GM19351 (cell line): ENCODE measurements at regions not wholly inside any gene's neighbourhood (a gene's known extent, or its start where the extent isn't known, plus 50 kb on each side); places are given as distances from the start of the nearest gene placed in this dataset.

Experiments
- ATAC-seq: cut with Tn5 transposase; IDR thresholded peaks from one replicate; pipeline ENCODE4 v1.9.1; 2021; ENCODE audit warnings: mild to moderate bottlenecking, moderate library complexity; ENCODE audit not compliant: unreplicated experiment

DNA sequence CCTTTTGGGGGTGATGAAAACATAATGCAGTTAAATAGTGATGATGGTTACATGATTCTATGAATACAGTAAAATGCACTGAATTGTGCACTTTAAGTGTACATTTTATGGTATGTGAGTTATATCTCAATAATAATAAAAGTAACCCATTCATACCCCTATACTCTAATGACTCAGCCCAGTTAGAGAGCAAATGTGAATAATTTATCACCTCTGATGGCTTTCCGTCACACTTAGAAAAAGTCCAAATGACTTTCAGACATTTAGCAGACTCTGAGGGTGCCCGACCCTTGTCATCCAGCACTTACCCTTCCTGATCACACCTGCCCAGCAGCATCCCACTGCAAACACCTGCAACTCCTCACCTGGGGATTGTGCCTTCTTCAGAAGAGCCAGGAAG is 148.1 kb upstream of the MAF start:
- ATAC-seq = no peak

DNA sequence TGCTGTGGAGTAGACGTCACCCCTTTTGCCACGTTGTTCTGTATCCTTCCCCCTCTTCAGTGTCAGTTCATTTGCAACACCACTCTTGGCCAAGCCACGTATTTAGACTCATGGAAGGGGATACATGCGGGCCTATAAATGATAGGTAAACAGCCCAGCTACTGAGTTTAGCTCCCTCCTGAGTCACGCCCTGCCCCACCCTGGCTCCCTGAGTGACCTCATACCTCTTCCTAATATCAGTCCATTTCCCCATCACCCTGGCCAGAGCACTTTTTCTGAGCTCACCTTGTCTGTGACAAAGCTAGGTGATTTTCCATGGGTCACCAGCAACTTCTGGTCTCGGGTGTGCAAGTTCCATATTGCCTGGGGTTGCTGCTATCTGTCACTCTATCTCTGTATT is 147.2 kb upstream of the MAF start:
- ATAC-seq = no peak

DNA sequence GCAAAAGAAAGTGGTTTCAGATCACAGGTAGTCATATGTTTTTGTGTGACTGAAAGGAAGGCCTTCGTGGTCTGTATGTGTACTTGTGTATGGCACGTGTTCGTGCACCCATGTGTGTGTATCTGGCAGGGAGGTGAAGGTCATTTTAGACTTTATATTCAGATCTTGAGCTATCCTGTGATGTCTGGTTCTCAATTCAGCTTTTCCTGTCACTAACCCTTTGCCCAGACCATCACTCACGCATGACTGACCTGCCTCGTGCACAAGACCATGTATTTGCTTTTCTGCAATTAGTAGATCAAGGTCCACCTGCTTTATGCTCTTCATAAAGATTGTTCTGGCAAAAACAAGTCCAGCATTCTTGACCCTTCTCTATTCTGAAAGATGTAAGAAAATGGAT is 139.7 kb upstream of the MAF start:
- ATAC-seq = no peak

DNA sequence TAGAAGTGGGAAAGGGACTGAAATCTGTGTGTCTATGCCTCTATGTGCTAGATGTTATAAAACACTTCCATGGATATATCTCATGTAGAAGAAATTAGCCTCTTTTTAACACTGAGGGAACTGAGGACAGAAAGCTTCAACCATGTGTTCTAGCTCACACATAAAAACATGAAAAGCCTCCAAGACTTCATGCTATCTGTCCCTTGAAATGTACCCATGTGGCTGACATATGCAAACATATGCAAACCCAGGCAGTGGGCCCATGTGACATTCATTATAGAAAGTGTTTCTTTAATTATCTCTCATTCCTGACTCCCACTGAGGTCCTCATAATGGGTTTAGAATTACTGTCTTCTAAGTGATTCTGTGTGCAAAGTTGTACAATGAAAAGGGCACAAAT is 134.7 kb upstream of the MAF start:
- ATAC-seq = no peak

DNA sequence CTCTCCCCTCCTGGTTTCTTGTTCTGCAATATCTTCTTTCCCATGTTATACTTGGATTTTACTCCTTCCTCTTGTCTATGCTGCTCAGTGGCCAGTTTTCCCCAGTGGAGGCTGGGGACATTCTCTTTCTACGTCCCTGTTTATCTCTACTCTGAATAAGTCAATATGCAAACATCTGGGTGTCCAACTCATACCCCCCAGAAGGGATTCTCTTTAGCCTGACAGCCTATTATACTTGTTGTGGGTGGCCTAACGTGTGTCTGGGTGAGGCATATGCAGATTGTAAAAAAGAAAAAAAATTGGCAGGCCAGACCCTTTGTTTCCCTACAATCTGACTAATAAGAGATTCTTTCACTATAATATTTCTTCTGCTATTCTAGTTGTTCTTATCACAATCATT is 134.2 kb upstream of the MAF start:
- no peak for ATAC-seq

DNA sequence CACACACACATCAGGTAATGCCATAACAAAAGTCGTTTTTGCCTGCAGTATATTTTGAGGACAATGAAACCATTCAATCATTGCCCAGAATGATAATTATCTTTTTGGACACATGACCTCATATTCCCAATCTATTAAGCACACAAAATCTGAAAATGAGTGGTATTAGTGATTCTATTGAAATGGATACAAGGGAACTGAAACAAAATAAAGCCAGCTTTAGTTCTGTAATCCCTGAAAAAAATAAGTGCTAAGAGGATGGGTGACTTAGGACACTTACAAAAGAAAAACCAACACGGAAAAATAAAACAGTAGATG is 128.3 kb upstream of the MAF start:
- no peak for ATAC-seq

DNA sequence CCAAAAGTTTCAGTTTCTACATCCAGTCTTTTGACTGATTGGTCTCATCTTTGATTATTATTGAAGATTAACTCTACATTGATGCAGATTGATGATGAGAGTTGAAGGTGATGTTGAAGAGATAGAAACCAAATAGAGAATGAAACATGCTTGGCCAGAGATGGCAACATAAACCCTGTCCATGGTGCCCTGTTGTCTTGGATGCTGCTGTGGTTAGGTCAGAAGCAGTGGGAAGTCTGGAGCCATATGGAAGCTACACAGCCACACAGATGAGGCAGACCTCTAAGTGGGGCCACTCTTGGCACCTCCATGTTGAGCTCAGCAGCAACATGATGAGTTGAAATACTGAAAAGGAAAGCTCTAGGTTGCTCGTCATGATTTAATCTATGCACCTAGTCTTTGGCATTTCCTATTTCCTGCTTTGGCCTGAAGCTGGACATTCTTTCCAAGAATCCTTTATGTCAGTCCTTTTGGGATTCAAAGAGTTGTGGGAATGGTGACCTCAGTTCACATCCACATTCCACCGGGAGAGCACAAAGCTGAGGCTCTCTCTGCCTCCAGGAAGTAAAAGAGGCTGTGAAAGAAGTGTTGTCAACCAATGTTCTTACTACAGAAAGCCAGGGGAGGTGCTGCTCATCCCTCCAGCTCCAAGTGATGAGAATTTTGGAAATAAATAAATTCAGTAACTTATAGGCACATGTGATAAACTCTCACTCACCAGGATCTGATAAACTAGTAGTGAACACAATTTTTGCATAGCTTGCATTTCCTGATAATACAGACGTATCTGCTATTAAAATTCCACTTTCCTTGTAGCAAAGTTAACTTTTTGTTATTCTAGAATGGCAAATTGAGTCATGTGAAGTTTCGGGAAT is 127.7 kb upstream of the MAF start:
- ATAC-seq = no peak

DNA sequence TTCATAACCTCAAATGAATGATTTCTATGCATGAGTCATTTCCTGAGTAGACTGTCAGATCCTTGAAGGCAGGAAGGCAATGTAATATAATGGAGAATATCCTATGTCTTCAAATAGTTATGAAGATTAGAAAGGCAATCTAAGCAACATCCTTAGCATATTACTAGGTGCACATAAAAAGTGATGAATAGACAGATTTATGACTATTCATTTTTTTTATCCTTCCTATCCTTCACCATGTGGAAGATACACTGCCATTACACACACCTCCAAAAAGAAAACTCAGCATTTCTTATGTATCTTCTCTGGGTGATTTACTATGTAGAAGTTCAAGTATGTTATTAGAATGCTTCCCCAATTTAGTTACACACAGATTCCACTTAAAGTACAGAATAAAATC is 126.4 kb upstream of the MAF start:
- ATAC-seq = no peak

DNA sequence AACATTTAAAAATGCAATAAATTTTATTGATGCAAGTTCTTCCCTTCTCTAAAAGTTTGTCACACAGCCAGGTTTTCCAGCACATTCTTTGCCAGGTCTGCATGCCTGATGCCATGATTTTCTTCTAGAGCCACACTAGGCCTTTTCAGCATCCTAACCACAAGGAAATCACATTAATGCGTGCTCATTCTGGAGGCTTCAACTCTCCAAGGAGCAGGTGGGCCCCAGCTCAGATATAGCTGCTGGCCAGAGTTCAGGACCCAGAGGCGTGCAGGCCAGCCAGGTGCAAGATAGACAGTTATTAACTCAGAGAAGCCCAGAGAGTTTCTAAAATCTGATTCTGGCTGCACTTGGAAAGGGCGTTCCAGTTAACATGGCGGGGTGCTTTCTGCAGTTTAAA is 124.5 kb upstream of the MAF start:
- no peak for ATAC-seq

DNA sequence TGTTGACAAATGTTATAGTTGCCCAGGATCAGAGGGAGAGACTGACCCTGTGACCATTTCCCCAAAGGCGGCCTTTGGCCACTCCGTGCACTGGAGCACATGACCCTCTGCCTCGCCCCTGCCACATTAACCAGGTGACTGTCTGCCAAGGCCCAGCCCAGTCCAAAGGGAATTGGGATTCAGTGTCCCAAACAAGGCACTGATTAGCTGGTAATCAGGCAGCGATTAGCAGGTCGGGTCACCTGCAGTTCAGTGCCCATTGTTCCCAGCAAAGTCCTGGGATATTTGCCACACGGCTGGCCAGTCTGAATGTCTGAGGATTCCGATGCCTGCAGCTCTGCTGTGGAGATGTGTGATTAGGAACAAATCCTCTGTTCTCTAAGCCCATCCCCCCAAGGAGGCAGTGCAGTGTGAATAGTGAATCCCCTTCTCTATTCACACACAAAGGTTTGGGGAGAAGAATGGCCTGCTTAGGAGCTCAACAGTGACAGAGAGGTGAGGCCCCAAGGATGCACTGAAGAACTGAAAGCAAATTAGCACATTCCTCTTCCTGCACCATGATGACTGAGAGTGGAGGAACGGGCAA is 123.1 kb upstream of the MAF start:
- no peak for ATAC-seq

DNA sequence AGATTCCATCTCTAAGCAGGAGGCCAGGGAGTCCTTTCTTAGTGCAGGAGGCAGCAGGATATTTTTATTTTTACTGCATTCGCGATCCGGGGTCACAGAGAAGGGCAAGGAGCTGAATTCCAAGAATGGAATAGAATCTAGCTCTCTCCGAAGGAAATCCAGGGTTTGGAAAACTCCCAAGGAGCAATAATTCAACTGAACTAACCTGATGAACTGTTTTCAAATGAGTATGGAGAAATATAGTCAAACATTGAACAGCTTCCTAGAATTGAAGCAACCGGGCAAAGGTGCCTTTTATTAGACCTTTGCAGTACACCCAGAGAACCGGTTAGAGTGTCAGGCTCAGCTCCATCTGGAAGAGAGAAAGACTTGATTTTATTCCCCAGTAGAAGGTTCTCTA is 120.7 kb upstream of the MAF start:
- ATAC-seq = no peak

DNA sequence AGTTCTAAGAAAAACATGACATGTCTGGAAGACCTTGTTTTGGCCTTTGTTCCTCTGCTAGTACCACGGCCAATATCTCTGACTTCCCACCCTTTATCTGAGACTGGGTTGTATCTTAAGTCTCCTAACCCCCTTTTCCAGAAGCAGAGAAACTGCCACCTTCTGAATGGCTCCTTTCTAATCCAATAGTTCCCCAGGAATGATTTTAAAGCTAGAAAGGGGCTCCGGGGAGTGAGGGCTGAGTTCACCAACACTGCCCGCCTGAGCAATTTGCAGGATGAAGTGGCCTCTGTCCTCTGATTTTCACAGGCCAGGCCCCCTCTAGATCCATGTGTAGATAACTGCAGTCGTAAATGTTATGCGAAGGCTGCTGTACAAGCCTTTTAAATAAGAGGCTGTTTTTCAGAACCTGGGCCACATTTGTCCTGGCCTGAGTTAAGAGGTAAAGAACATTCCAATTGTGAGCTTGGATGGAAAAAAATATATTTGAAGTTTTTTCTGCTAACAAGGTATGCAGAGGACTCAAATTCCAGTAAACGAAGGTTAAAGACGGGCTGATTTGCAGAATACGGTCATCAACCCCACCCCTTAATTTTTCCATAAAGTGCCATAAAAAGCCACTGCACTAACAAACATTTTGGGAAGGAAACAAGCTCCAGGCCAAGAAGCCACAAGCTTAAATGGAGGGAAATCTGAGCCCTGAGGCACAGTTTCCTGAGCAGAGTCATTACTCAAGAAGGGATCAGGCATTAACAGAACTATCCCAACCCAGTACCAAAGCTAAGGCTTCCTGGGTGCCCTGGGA is 117.0 kb upstream of the MAF start:
- no peak for ATAC-seq

DNA sequence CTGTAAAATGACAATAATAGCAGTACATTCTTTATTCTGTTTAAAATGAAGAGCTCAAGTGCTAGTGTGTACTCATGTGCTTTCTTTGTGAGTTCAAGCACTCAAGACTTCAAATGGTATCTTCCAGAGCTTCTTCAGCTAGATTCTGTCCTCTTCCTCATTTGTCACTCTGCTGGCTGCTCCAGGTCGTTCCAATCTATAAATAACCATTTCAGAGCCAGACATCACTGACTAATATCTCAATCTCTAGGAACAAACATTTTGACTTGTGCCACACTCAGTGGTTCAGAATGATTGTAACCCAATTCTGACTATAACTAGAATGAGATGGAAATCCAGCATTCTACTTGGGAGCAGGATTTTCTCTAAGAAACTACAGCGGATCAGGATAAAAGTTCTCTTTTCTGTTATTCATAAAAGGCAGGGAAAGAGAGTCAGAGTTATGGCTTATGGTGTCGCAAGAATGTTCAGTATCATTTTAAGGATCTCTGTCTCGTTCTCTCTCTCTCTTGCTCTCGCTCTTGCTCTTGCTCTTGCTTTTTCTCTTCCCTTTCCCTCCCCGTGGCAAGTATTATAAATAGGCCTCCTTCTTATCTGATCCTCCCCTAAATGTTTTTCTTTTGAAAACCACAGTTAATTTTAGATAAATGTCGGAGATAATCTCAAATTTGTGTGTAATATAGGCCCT is 116.3 kb upstream of the MAF start:
- no peak for ATAC-seq

DNA sequence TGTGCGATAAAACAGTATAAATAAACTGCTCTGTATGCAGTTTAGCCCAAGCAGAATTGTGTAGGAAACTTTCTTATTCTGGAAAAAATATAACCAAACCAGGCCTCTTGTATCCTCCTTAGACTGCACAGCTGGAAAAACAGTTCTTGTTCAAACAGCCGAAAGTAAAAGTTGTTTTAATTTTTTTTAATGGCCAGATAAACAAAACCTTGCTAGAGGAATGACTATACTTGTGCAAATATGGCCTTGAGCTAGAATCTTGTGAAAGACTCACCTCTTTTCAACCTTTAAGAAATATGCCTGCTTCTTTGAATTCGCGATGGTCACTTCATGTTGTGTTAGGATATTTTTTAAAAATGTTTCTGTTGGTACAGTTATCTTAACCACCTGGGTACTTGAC is 114.5 kb upstream of the MAF start:
- no peak for ATAC-seq

DNA sequence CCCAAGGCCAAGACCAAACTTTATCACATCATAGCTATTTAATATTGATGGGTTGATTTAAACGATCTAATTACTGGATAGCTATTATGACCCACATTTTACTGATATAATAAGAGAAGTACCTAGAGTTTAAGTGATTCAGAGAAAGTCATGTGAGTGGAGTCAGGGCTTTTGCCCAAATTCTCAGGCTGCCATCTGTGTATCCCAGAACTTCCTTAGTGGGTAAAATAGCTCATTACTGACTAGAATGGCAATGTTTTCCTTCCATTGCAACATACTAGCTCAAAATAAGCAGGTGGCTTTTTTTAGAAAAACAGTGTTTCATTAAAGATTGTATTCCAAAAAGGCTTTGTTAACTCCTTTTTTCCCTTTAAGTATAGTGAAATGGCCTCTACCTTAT is 113.9 kb upstream of the MAF start:
- ATAC-seq = no peak

DNA sequence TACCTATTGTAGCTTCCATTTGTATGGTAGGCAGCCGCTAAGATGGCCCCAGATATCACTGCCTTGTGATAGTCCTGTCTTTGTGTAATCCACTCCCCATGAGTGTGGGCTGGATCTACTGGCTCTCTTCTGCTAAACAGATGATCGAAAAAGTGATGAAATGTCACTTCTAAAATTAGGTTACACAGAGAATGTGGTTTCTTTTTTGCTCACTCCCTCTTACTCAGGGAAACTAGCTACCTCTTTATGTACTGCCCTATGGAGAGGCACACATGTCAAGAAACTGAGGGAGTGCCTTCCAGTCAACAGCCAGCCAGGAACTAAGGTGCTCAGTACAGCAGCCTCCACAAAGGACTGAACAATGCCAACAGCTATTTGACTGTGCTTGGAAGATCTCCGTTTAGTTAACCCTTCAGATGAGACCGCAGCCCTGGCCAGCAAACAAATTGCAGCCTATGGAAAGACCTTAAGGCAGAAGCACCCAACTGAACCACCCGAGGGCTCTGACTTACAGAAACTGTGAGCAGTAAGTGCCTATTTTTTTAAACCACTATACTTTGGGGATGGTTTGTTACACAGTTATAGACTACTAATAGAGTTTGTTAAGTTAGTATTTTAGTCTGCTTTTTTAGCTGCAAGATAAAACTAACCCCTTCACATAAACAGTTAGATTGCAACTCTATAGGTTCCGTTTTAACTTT is 113.2 kb upstream of the MAF start:
- no peak for ATAC-seq

DNA sequence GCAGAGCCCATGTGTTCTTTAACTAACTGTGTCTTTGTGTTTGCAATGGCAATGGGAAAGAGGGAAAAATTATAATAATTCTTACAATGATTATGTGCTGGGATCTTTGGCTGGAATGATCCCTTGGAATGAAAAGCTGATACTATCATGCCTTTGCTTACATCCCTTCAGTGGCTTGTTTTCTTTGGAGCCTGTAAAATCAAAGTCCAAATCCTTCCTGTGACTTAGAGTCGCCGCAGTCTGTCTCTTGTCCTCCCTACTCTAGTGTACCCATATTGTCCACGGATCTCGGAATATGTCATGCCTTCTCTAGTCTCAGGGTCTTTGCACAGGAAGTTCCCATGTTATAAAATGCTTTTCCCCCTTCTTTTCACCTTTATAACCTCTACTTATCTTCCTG is 111.7 kb upstream of the MAF start:
- no peak for ATAC-seq

DNA sequence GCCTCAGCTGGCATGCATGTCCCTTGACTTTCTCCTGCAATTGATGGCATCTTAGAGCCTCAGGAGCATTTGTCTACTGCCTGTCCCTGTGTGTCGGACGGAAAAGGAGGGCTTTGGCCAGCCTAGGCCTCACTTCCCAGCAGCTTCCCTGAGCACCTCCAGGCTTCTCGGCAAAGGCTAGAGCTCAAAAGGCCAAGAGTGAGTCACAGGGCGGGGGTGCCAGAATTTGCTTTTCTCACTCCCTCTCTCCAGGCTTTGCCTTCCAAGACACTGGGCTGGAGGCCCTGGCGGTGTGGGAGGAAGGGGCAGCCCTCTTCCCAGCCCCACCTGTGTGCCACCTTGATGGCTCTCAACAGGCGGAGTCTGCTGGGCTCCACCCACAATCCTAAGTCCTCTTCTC is 107.3 kb upstream of the MAF start:
- ATAC-seq = no peak

DNA sequence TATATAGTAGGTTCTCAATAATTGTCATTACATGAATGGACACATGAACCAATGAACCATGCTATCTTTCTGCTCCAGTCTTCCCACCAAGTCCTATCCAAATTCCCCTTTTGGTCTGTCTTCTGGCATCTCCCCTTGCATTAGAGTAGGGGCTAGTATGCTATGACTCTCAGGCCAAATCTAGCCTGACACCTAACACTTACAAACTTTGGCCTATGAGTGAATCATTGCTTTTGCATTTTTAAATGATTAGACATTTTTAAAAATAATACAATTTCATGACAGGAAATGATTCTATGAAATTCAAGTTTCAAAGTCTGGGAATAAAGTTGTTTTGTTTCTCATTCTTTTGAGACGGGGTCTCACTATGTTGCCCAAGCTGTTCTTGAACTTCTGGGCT is 102.5 kb upstream of the MAF start:
- ATAC-seq = no peak

DNA sequence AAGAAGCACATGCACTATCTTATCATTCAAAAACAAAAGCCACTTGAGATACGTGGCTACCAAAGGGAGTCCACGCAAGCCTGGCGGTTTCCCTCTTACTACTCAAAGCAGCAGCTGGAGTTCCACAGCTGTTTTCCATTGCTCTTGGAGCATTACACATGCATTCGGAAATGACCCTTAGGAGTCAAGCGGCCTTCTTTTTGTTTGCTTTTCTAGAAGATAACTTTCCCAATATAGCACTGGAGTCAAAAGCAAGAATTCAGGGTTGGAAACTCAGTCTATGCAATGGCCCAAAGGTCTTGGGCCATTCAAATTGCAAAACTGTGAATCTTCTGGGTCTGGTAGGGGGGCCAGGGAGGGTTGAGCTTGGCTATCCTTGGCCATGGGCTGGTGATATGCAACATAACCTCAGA is 97.8 kb upstream of the MAF start:
- no peak for ATAC-seq

DNA sequence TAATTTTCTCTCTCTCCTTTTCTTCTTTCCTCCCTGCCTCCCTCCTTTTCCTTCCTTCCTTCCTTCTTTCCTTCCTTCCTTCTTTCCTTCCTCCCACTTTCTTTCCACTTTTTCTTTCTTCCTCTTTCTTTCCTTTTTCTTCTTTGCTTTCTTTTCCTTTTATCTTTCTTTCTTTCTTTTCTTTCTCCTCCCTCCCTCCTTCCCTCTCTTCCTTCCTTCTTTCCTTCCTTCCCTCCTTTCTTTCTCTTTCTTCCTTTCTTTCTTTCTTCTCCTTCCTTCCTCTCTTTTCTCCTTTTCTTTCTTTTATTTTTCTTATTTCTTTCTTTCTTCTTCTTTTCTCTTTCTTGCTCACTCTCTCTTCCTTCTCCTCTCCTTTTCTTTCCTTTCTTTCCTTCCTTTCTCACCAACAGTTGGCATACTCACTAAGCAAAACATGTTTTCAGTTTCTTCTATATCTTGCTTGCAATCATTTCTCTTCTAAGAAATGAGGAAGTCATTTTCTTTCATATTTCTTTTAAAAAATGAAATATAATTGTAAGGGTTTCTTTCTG is 97.1 kb upstream of the MAF start:
- ATAC-seq = no peak
